Adrenal gland (tissue), 9 donors: ENCODE measurements at regions not wholly inside any gene's neighbourhood (a gene's known extent, or its start where the extent isn't known, plus 50 kb on each side); places are given as distances from the start of the nearest gene placed in this dataset.
"Not testable (repeated sequence)": the region's sequence is repeated elsewhere in the genome, so short reads cannot be mapped to it uniquely, and the experiment has no call there.

Experiments
- DNase-seq, 7 donors: peaks; one replicate each; pipeline ENCODE4 v3.0.0-alpha.2; 2019 to 2020
- H3K27ac ChIP-seq, 5 donors: fragments of 200-600 bp; sonication (generic) in 4 of 5; 1 replicate in 3 of 5; 2 replicates in 2 of 5; pipeline versions ENCODE4 v1.5.1 to v1.8.0; 2016 to 2020; ENCODE audit warnings: mild to moderate bottlenecking in 1 of 5
- H3K27me3 ChIP-seq: fragments of 200-600 bp; 2 replicates; pipeline ENCODE4 v1.8.0; 2021
- H3K36me3 ChIP-seq, 2 donors: fragments of 200-600 bp; replicated peaks in 1 of 2; 1 replicate in 1 of 2; 2 replicates in 1 of 2; pipeline versions ENCODE4 v1.5.1 to v1.8.0; 2018 to 2022
- H3K4me1 ChIP-seq, 2 donors: fragments of 200-600 bp; replicated peaks in 1 of 2; 1 replicate in 1 of 2; 2 replicates in 1 of 2; pipeline versions ENCODE4 v1.5.1 to v1.8.0; 2018 to 2021
- H3K4me3 ChIP-seq, 4 donors: fragments of 200-600 bp; sonication (generic) in 3 of 4; one replicate each; pipeline ENCODE4 v1.5.1; 2016 to 2018
- H3K9me3 ChIP-seq, 3 donors: fragments of 200-600 bp; sonication (generic) in 1 of 3; replicated peaks in 1 of 3; 1 replicate in 2 of 3; 2 replicates in 1 of 3; pipeline versions ENCODE4 v1.5.1 to v1.8.0; 2016 to 2021
- POLR2A ChIP-seq, 2 donors: fragments of 450-650 bp; IDR thresholded peaks; one replicate each; pipeline ENCODE4 v1.6.1; 2017; ENCODE audit warnings: antibody characterized with exemption in 2 of 2, mild to moderate bottlenecking in 2 of 2, moderate library complexity in 1 of 2
- WGBS, 4 donors: extraction: QIAGEN DNeasy Blood & Tissue Kit in 2 of 4; methylation state at CpG; one replicate each; pipeline versions ENCODE4 v1.1.5 to v1.1.7; 2013 to 2017; 5-methylcytosine and 5-hydroxymethylcytosine counted together
- intact Hi-C, 2 donors: fragments of 100-400 bp; cut with DNase I; formaldehyde crosslinking; loops; one replicate each; pipeline versions ENCODE4 v1.14.1 to v1.15.0; 2022 to 2023
- TF ChIP-seq, protein P1 (sequence below), 6 experiments: fragments of 450-650 bp in 4 of 6; fragments of 200-600 bp in 2 of 6; sonication (generic) in 1 of 6; IDR thresholded peaks; 1 replicate in 5 of 6; 2 replicates in 1 of 6; pipeline versions ENCODE4 v1.5.1 to v1.8.0; 2016 to 2021; ENCODE audit warnings: antibody characterized with exemption in 6 of 6, mild to moderate bottlenecking in 2 of 6, moderate library complexity in 1 of 6
- donor health status: healthy with polysubstance abuse.
- donor health status: Bipolar disorder and iron deficiency.
- donor health status: DM: yes; HTN: yes; CAD: no.
- donor health status: DM: no; HTN: no; CAD: no.
- donor health status: DM: no; HTN: no; CAD: no.

DNA sequence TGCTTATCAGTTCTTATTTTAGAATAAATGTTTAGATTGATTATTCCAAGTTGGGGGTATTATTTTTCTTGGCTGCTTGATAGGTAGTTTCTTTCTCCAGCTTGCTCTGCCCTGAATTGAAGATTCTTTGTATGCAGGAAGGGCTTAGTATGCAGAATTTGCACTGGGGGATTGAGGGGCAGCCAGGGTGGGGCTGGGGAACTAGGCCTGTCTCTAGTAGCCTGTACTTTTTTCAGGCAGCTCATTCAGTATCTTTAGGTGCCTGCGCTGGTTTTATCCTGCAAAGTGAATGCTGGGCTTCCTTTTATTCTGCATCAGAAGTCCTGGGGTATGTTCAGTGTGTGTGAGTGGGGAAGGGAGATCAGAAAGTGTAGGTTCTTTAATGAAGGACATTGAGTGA, 228.3 kb upstream of the ELL2 start:
- WGBS, 4 donors = 71 to 91% (median 80%) methylated on average over 1 of the region's 1 CpG
- intact Hi-C loops = no loop called here
- TF ChIP-seq, protein P1, sequence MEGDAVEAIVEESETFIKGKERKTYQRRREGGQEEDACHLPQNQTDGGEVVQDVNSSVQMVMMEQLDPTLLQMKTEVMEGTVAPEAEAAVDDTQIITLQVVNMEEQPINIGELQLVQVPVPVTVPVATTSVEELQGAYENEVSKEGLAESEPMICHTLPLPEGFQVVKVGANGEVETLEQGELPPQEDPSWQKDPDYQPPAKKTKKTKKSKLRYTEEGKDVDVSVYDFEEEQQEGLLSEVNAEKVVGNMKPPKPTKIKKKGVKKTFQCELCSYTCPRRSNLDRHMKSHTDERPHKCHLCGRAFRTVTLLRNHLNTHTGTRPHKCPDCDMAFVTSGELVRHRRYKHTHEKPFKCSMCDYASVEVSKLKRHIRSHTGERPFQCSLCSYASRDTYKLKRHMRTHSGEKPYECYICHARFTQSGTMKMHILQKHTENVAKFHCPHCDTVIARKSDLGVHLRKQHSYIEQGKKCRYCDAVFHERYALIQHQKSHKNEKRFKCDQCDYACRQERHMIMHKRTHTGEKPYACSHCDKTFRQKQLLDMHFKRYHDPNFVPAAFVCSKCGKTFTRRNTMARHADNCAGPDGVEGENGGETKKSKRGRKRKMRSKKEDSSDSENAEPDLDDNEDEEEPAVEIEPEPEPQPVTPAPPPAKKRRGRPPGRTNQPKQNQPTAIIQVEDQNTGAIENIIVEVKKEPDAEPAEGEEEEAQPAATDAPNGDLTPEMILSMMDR (IDR thresholded peaks at IDR 0.05) = no peak
- no peak for TF ChIP-seq POLR2A (IDR thresholded peaks at IDR 0.05)
- no peak overlapping the region for H3K27ac ChIP-seq
- no peaks in the 10 kb centered on the region for H3K9me3 ChIP-seq
- H3K4me1 ChIP-seq = no peaks in the 10 kb centered on the region
- no peak overlapping the region for H3K4me3 ChIP-seq
- no peaks in the 10 kb centered on the region for H3K36me3 ChIP-seq
- H3K27me3 ChIP-seq = no peaks in the 10 kb centered on the region
- DNase-seq = no peak

DNA sequence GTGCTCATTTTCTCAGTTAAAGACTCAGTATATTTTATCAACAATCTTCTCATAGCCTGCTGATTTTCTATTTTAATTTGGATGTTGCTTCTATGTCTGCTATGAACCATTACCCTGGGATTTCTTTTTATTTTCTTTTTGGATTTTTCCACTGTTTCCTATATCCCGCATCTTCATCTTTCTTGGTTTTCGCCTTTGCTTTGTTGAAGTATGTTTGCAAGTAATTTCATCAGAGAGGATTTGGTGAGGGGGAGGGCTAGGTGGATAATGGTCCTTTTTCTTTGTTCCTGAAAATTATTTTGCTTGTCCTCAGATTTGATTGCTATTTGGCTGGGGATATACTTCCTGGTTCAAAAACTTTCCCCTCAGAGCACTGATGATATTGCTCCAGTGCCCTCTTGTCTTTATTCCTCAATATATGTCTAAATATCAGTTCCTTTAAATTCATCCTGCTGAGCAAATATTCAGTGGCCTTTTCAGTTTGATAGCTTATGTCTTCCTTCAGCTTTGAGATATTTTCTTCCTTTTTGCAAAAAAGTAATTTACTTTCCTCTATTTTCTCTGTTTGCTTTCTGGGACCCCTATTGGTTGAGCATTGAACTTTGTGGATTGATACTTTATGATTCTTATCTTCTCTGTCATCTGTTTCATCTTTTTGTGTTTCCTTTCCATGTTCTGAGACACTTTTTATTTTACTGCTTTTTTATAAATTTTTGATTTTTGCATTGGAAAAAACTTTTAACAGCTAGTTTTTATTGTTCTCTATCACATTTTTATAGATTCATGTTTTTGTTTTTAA, 227.6 kb upstream of the ELL2 start:
- no peaks in the 10 kb centered on the region for H3K9me3 ChIP-seq
- no peaks in the 10 kb centered on the region for H3K36me3 ChIP-seq
- no peaks in the 10 kb centered on the region for H3K4me1 ChIP-seq
- TF ChIP-seq, protein P1 (IDR thresholded peaks at IDR 0.05) = no peak
- TF ChIP-seq POLR2A (IDR thresholded peaks at IDR 0.05) = no peak
- H3K27me3 ChIP-seq = no peaks in the 10 kb centered on the region
- no peak for DNase-seq
- H3K27ac ChIP-seq = no peak overlapping the region
- 83 to 93% (median 89%) methylated on average over 2 of the region's 2 CpGs for WGBS, 4 donors
- H3K4me3 ChIP-seq = no peak overlapping the region
- intact Hi-C loops = no loop called here

DNA sequence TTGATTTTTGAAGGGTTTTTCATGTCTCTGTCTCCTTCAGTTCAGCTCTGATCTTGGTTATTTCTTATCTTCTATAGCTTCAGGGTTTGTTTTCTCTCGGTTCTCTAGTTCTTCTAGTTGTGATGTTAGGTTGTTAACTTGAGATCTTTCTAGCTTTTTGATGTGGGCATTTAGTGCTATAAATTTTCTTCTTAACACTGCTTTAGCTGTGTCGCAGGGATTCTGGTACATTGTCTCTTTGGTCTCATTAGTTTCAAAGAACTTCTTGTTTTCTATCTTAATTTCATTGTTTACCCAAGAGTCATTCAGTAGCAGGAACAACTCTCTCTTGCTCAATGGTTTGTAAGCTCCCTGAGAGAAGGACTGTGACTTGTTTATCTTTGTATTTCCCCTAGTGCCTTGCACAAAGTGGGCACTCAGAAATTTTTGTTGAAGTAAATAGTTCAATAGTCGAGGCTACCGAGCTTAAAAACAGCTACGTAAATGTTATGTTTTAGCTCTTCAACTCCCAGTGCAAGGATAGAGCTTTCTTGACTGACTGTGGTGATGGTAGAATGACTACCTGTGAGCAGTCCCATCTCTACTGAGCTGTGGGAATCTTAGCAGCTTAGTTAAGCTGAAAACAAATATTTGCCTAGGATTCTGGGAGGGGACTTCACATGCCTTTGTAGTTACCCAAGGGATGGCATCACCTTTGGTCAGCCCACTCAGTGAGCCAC, 225.8 kb upstream of the ELL2 start:
- Histone ChIP-seq H3K36me3 (no peaks in the 10 kb centered on the region), H3K27me3 (no peaks in the 10 kb centered on the region), H3K4me1 (no peaks in the 10 kb centered on the region), H3K4me3 (no peak overlapping the region), H3K9me3 (no peaks in the 10 kb centered on the region), H3K27ac (no peak overlapping the region)
- whole genome bisulfite sequencing, 4 donors = 67 to 82% (median 68%) methylated on average over 5 of the region's 5 CpGs
- DNase-seq = no peak
- TF ChIP-seq, protein P1 (IDR thresholded peaks at IDR 0.05) = no peak
- no peak for TF ChIP-seq POLR2A (IDR thresholded peaks at IDR 0.05)
- intact Hi-C loops = no loop called here

DNA sequence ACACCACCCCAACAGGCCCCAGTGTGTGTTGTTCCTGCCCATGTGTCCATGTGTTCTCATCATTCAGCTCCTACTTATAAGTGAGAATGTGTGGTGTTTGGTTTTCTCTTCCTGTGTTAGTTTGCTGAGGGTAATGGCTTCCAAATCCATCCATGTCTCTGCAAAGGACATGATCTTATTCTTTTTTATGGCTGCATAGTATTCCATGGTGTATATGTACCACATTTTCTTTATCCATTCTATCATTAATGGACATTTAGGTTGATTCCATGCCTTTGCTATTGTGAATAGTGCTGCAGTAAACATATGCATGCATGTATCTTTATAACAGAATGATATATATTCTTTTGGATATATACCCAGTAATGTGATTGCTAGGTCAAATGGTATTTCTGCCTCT, 222.9 kb upstream of the ELL2 start:
- intact Hi-C loops, H3K9me3 ChIP-seq, H3K36me3 ChIP-seq, H3K27ac ChIP-seq, H3K4me3 ChIP-seq, DNase-seq, H3K4me1 ChIP-seq, H3K27me3 ChIP-seq: not testable (repeated sequence)
